ENCODE measurements at regions not wholly inside any gene's neighbourhood (a gene's known extent, or its start where the extent isn't known, plus 50 kb on each side); places are given as distances from the start of the nearest gene placed in this dataset.

DNA sequence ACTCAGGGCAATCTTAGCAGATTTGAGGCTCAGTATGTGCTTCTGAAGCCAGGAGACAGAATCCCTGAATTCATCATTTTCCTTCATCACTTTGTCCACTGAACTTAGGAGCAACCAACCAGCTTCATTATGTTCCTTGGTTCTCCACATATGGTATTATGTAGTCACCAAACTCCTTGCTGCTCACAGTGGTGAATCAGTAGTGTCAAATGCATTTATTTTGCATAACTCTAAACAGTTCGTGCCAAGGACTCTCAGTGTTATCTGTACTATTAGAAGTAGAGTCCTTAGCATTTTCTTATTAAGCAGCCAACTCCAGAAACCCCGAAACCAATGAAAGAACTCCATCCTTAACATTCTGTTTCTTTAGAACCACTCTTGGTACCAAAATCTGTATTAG lies 466.9 kb upstream of the RGS6 start:
- Histone ChIP-seq H3K4me3 (no peak overlapping the region), H3K36me3 (no peaks in the 10 kb centered on the region), H3K4me1 (no peaks in the 10 kb centered on the region), H3K27ac (no peak overlapping the region), H3K9me3 (peaks cover 0 to 4% (median 0%) of the 10 kb centered on the region in 4 donors), H3K27me3 (no peaks in the 10 kb centered on the region)
- DNase-seq, result no peak
- ATAC-seq (ENCODE audit: low FRiP score in 2 of 2), result no peak
- WGBS, 2 donors, result 75 to 82% methylated on average over 2 of the region's 2 CpGs
- TF ChIP-seq, protein P1, sequence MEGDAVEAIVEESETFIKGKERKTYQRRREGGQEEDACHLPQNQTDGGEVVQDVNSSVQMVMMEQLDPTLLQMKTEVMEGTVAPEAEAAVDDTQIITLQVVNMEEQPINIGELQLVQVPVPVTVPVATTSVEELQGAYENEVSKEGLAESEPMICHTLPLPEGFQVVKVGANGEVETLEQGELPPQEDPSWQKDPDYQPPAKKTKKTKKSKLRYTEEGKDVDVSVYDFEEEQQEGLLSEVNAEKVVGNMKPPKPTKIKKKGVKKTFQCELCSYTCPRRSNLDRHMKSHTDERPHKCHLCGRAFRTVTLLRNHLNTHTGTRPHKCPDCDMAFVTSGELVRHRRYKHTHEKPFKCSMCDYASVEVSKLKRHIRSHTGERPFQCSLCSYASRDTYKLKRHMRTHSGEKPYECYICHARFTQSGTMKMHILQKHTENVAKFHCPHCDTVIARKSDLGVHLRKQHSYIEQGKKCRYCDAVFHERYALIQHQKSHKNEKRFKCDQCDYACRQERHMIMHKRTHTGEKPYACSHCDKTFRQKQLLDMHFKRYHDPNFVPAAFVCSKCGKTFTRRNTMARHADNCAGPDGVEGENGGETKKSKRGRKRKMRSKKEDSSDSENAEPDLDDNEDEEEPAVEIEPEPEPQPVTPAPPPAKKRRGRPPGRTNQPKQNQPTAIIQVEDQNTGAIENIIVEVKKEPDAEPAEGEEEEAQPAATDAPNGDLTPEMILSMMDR (IDR thresholded peaks at IDR 0.05), result no peak
- TF ChIP-seq POLR2A (IDR thresholded peaks at IDR 0.05) (no peak), EP300 (IDR thresholded peaks at IDR 0.05) (no peak), POLR2AphosphoS5 (IDR thresholded peaks at IDR 0.05) (no peak)

GRCh38 chr14:71466251-71466650 lies 466.0 kb upstream of the RGS6 start:
- TF ChIP-seq POLR2AphosphoS5 (IDR thresholded peaks at IDR 0.05) (no peak), POLR2A (IDR thresholded peaks at IDR 0.05) (no peak), EP300 (IDR thresholded peaks at IDR 0.05) (no peak)
- TF ChIP-seq, protein P1 (IDR thresholded peaks at IDR 0.05), result no peak

GRCh38 chr14:71466946-71467345 lies 465.3 kb upstream of the RGS6 start:
- Histone ChIP-seq H3K4me3 (no peak overlapping the region), H3K4me1 (peaks cover 0 to 2% (median 0%) of the 10 kb centered on the region in 4 donors), H3K9me3 (peaks cover 0 to 4% (median 0%) of the 10 kb centered on the region in 4 donors), H3K27ac (no peak overlapping the region), H3K36me3 (no peaks in the 10 kb centered on the region), H3K27me3 (no peaks in the 10 kb centered on the region)
- no peak for DNase-seq
- WGBS, 2 donors, result 84 to 86% methylated on average over 4 of the region's 4 CpGs
- ATAC-seq (ENCODE audit: low FRiP score in 2 of 2), result no peak
- TF ChIP-seq POLR2A (IDR thresholded peaks at IDR 0.05) (no peak), POLR2AphosphoS5 (IDR thresholded peaks at IDR 0.05) (no peak), EP300 (IDR thresholded peaks at IDR 0.05) (no peak)
- TF ChIP-seq, protein P1 (IDR thresholded peaks at IDR 0.05), result no peak

More at GRCh38 chr14:71466251-71466650, 466.0 kb upstream of the RGS6 start:
- Histone ChIP-seq H3K27ac (no peak overlapping the region), H3K27me3 (no peaks in the 10 kb centered on the region), H3K4me3 (no peak overlapping the region), H3K4me1 (no peaks in the 10 kb centered on the region), H3K36me3 (no peaks in the 10 kb centered on the region), H3K9me3 (peaks cover 0 to 4% (median 0%) of the 10 kb centered on the region in 4 donors)
- 68 to 73% methylated on average over 3 of the region's 3 CpGs for WGBS, 2 donors
- ATAC-seq (ENCODE audit: low FRiP score in 2 of 2) (no peak), DNase-seq (no peak)

GRCh38 chr14:71467361-71467811 lies 464.8 kb upstream of the RGS6 start:
- no peak for TF ChIP-seq POLR2AphosphoS5 (IDR thresholded peaks at IDR 0.05)
- 79 to 81% methylated on average over 3 of the region's 3 CpGs for WGBS, 2 donors
- peaks cover 0 to 4% (median 0%) of the 10 kb centered on the region in 4 donors for H3K9me3 ChIP-seq

DNA sequence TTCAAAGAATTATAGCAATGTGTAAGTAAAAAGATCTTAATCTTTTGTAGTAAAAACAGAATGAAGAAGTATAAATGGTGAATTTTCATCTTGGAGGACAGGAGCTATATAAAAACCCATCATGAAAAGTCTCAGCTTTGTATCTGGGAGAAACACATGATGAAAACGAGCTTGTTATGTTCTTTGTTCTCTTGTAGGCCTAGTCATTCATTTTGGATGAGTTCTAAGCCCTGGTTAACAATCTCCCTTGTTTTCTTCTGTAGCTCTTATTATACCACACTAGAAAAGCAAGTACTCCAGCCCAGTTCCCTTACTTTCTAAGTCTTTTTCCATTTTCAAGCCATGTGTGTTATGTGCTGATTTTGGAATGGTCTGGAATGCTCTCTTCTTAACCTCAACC lies 463.5 kb upstream of the RGS6 start:
- no peak overlapping the region for H3K27ac ChIP-seq
- H3K4me3 ChIP-seq, result no peak overlapping the region
- peaks cover 0 to 6% (median 0%) of the 10 kb centered on the region in 4 donors for H3K4me1 ChIP-seq
- H3K9me3 ChIP-seq, result peaks cover 0 to 4% (median 0%) of the 10 kb centered on the region in 4 donors
- TF ChIP-seq, protein P1 (IDR thresholded peaks at IDR 0.05), result no peak
- no peak for TF ChIP-seq POLR2AphosphoS5 (IDR thresholded peaks at IDR 0.05)
- no peak for TF ChIP-seq EP300 (IDR thresholded peaks at IDR 0.05)
- TF ChIP-seq POLR2A (IDR thresholded peaks at IDR 0.05), result no peak
- 100% methylated on average over 1 of the region's 1 CpG for WGBS, 2 donors
- no peaks in the 10 kb centered on the region for H3K36me3 ChIP-seq
- no peak for DNase-seq
- no peak for ATAC-seq (ENCODE audit: low FRiP score in 2 of 2)
- H3K27me3 ChIP-seq, result no peaks in the 10 kb centered on the region

More at GRCh38 chr14:71467361-71467811, 464.8 kb upstream of the RGS6 start:
- Histone ChIP-seq H3K36me3 (no peaks in the 10 kb centered on the region), H3K27ac (no peak overlapping the region), H3K4me3 (no peak overlapping the region), H3K4me1 (peaks cover 0 to 6% (median 0%) of the 10 kb centered on the region in 4 donors), H3K27me3 (no peaks in the 10 kb centered on the region)
- no peak for DNase-seq
- no peak for ATAC-seq (ENCODE audit: low FRiP score in 2 of 2)
